Testis (tissue), 2 donors: ENCODE measurements at regions not wholly inside any gene's neighbourhood (a gene's known extent, or its start where the extent isn't known, plus 50 kb on each side); places are given as distances from the start of the nearest gene placed in this dataset.

Experiments used
- DNase-seq: peaks from one replicate; pipeline ENCODE4 v3.0.0-alpha.2; 2019
- H3K27ac ChIP-seq, 2 donors: fragments of 200-600 bp; sonication (generic); one replicate each; pipeline ENCODE4 v1.5.1; 2019
- H3K27me3 ChIP-seq: fragments of 200-600 bp; sonication (generic); one replicate; pipeline ENCODE4 v1.5.1; 2019
- H3K36me3 ChIP-seq: fragments of 200-600 bp; sonication (generic); one replicate; pipeline ENCODE4 v1.5.1; 2017; ENCODE audit warnings: low read depth; ENCODE audit errors: missing control alignments
- H3K4me1 ChIP-seq: fragments of 200-600 bp; sonication (generic); one replicate; pipeline ENCODE4 v1.5.1; 2019
- H3K4me3 ChIP-seq, 2 donors: fragments of 200-600 bp; sonication (generic); one replicate each; pipeline ENCODE4 v1.5.1; 2017 to 2019
- H3K9me3 ChIP-seq: fragments of 200-600 bp; sonication (generic); one replicate; pipeline ENCODE4 v1.5.1; 2017
- CTCF ChIP-seq, 3 experiments: fragments of 450-650 bp in 2 of 3; fragments of 200-600 bp in 1 of 3; sonication (generic) in 1 of 3; IDR thresholded peaks; one replicate each; pipeline ENCODE4 v1.5.1; 2016 to 2019; ENCODE audit warnings: antibody characterized with exemption in 3 of 3, mild to moderate bottlenecking in 2 of 3, moderate library complexity in 1 of 3
- POLR2A ChIP-seq: fragments of 450-650 bp; IDR thresholded peaks from one replicate; pipeline ENCODE4 v1.6.1; 2017; ENCODE audit warnings: antibody characterized with exemption, mild to moderate bottlenecking, moderate library complexity
- WGBS, 2 donors: methylation state at CpG; one replicate each; pipeline ENCODE4 v1.1.5; 2018; 5-methylcytosine and 5-hydroxymethylcytosine counted together
- intact Hi-C: fragments of 100-400 bp; cut with DNase I; formaldehyde crosslinking; loops from one replicate; pipeline ENCODE4 v1.15.1; 2023; ENCODE audit warnings: low total_unique reads

GRCh38 chr1:96955307-96956012 lies 233.9 kb downstream of the PTBP2 start:
- intact Hi-C loops = no loop called here
- Histone ChIP-seq H3K27me3 (no peaks in the 10 kb centered on the region), H3K9me3 (no peaks in the 10 kb centered on the region), H3K27ac (no peak overlapping the region), H3K4me3 (no peak overlapping the region), H3K4me1 (no peaks in the 10 kb centered on the region), H3K36me3 (no peaks in the 10 kb centered on the region)
- TF ChIP-seq CTCF (IDR thresholded peaks at IDR 0.05) (no peak), POLR2A (no peak)
- DNase-seq = no peak
- 75 to 85% methylated on average over 3 of the region's 3 CpGs for WGBS, 2 donors

DNA sequence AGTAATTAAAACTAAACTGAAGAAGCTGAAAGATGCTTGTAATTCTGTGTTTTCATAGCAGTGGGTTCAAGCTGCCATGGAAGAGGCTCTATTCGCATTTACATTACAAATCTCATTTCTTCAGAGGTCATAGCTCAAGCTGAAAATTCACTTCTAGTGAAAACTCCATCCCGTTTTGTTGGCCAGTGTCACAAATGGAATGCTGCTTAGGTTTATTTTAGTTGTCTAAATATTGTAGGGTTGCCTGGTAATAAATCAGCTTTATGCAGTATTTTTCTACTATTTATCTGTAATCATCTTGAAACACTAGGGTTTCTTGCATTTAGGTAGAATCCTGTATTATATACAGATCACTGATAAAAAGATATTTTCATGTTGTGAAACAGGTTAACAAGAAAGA lies 240.6 kb downstream of the PTBP2 start:
- intact Hi-C loops = no loop called here
- DNase-seq = no peak
- H3K27ac ChIP-seq = no peak overlapping the region
- TF ChIP-seq POLR2A (no peak), CTCF (IDR thresholded peaks at IDR 0.05) (no peak)
- H3K4me3 ChIP-seq = no peak overlapping the region
- H3K36me3 ChIP-seq = no peaks in the 10 kb centered on the region
- no peaks in the 10 kb centered on the region for H3K9me3 ChIP-seq
- H3K27me3 ChIP-seq = no peaks in the 10 kb centered on the region
- 58 to 66% methylated on average over 2 of the region's 2 CpGs for WGBS, 2 donors
- H3K4me1 ChIP-seq = no peaks in the 10 kb centered on the region

DNA sequence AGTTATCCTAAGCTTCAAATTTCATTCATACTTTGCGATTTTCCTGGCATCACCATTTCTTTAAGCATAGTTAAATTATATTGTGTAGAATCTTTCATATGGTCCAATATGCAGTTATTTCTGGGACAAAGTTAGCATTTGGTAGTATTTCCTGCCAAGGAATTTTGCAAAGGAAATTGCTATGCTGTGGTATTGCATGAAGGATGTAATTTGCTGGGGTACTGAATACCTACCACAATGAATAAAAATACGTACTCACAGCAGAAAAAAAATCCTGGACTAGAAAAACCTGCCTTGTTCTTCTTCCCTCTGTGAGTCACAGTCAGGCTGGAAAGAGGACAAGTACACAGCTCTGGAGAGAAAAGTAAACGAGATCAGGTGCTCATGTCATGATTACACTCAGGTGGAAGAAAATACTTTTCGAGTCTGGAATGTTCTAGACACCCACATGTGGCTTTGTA lies 241.2 kb downstream of the PTBP2 start:
- Histone ChIP-seq H3K4me1 (no peaks in the 10 kb centered on the region), H3K27me3 (no peaks in the 10 kb centered on the region), H3K4me3 (no peak overlapping the region), H3K9me3 (no peaks in the 10 kb centered on the region), H3K27ac (no peak overlapping the region), H3K36me3 (no peaks in the 10 kb centered on the region)
- TF ChIP-seq POLR2A = no peak
- TF ChIP-seq CTCF (IDR thresholded peaks at IDR 0.05) = no peak
- no peak for DNase-seq
- intact Hi-C loops = no loop called here
- WGBS, 2 donors = 49 to 52% methylated on average over 4 of the region's 4 CpGs

GRCh38 chr1:96964761-96965160 lies 243.2 kb downstream of the PTBP2 start:
- Histone ChIP-seq H3K4me1 (no peaks in the 10 kb centered on the region), H3K4me3 (no peak overlapping the region), H3K9me3 (no peaks in the 10 kb centered on the region), H3K36me3 (no peaks in the 10 kb centered on the region), H3K27ac (no peak overlapping the region), H3K27me3 (no peaks in the 10 kb centered on the region)
- whole genome bisulfite sequencing, 2 donors = 86 to 89% methylated on average over 1 of the region's 1 CpG
- intact Hi-C loops = no loop called here
- TF ChIP-seq POLR2A = no peak
- no peak for TF ChIP-seq CTCF (IDR thresholded peaks at IDR 0.05)
- DNase-seq = no peak

DNA sequence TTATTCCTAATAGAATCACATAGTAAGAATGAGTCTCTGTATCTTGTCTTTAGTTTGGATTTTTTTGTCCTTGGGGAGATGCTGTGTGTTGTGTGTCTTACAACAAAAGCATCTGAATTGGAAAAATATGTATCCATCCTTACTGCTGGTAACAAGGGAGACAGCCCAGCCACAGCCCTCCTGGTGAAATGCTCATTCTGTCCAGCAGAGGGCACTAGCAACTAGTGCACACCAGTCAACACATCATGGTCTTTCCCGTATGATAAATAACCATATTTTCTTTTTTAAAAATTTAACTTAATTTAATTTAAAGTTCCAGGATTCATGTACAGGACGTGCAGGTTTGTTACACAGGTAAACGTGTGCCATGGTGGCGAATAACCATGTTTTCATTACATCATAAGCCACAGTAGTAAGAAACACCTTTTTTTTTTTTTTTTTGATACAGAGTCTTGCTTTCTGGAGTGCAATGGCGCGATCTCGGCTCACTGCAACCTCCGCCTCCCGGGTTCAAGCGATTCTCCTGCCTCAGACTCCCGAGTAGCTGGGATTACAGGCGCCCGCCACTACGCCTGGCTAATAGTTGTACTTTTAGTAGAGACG lies 245.1 kb downstream of the PTBP2 start:
- intact Hi-C loops = no loop called here

More for the DNA sequence above, 245.1 kb downstream of the PTBP2 start:
- DNase-seq = peak; percentile 93
- Histone ChIP-seq H3K4me1 (no peaks in the 10 kb centered on the region), H3K36me3 (no peaks in the 10 kb centered on the region), H3K9me3 (no peaks in the 10 kb centered on the region), H3K27me3 (no peaks in the 10 kb centered on the region), H3K27ac (no peak overlapping the region), H3K4me3 (peak overlapping the region in 1 of 2 donors; percentile 7)
- TF ChIP-seq POLR2A = no peak
- TF ChIP-seq CTCF (IDR thresholded peaks at IDR 0.05) = peak; percentile 65 to 92 (median 84)
- 37 to 55% methylated on average over 15 of the region's 15 CpGs for WGBS, 2 donors
